MM.1S (cell line): ENCODE measurements at regions not wholly inside any gene's neighbourhood (a gene's known extent, or its start where the extent isn't known, plus 50 kb on each side); places are given as distances from the start of the nearest gene placed in this dataset.

Experiments used
- EZH2 ChIP-seq: fragments of 300-600 bp; sonication (generic); optimal IDR thresholded peaks from 2 replicates; pipeline ENCODE3; 2017; ENCODE audit warnings: low read depth, mild to moderate bottlenecking, antibody characterized with exemption, low read length, mixed read lengths
- EZH2phosphoT487 ChIP-seq: fragments of 300-600 bp; sonication (generic); IDR thresholded peaks from 2 replicates; pipeline ENCODE4 v1.6.1; 2018; ENCODE audit warnings: antibody characterized with exemption, low read length

DNA sequence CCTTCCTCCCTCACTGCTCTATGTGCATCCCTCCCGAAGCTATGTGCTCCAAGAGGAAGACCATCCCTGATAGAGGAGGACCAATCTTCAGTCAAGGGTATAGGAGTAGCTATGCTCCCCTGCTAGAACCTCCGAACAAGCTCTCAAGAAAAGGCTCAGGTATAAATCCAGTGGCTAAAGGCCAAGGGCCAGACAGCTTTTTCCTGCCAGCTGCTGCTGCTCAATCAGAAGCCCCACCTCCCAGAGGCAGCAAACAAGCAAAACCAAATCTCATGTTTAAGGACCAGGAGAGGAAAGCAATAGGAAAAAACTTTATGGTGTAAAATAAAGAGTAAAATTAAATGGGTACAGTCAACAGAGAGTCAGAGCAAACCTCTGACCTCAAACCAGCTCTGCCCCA, 187.2 kb downstream of the FGFR2 start:
- TF ChIP-seq EZH2phosphoT487 (no peak), EZH2 (no peak)
